CD4-positive, alpha-beta memory T cell (primary cell): ENCODE measurements at regions not wholly inside any gene's neighbourhood (a gene's known extent, or its start where the extent isn't known, plus 50 kb on each side); places are given as distances from the start of the nearest gene placed in this dataset.

Source experiments
- CTCF ChIA-PET: fragments of 350-600 bp; sonication (Branson Sonifier 250); formaldehyde crosslinking; loops from one replicate; lab custom pipeline; 2021; ENCODE audit warnings: inconsistent platforms; ENCODE audit not compliant: partially characterized antibody; lab: Charles Lee
- POLR2A ChIA-PET: fragments of 350-600 bp; sonication (Branson Sonifier 250); formaldehyde crosslinking; loops from one replicate; lab custom pipeline; 2021; ENCODE audit not compliant: partially characterized antibody; lab: Charles Lee
- DNase-seq, 5 donors: peaks; one replicate each; pipeline versions ENCODE4 v3.0.0 to v3.0.0-alpha.2; 2020 to 2022; ENCODE audit warnings: mixed read lengths in 1 of 5
- H3K27ac ChIP-seq: one replicate; pipeline ENCODE4 v1.7.0; 2013; ENCODE audit warnings: low read depth, low read length
- H3K27me3 ChIP-seq: 2 replicates; pipeline ENCODE4 v1.7.0; 2013; ENCODE audit warnings: mild to moderate bottlenecking, low read length, moderate library complexity; ENCODE audit not compliant: insufficient read depth
- H3K36me3 ChIP-seq: 2 replicates; pipeline ENCODE4 v1.7.0; 2013; ENCODE audit warnings: mild to moderate bottlenecking, low read length, moderate library complexity; ENCODE audit not compliant: insufficient read depth
- H3K4me1 ChIP-seq: 2 replicates; pipeline ENCODE4 v1.7.0; 2013; ENCODE audit warnings: mild to moderate bottlenecking, low read length, moderate library complexity; ENCODE audit not compliant: insufficient read depth
- H3K4me3 ChIP-seq, 2 donors: one replicate each; pipeline ENCODE4 v1.7.0; 2013; ENCODE audit warnings: low read length in 2 of 2, mild to moderate bottlenecking in 1 of 2
- H3K9me3 ChIP-seq, 2 donors: one replicate each; pipeline ENCODE4 v1.7.0; 2013; ENCODE audit warnings: low read length in 2 of 2, control low read depth in 1 of 2; ENCODE audit not compliant: control insufficient read depth in 1 of 2
- H3K27ac Mint-ChIP-seq, 7 donors: one replicate each; pipeline ENCODE4 v1.8.0; 2020 to 2021; ENCODE audit warnings: mixed read lengths in 7 of 7, mild to moderate bottlenecking in 6 of 7, inconsistent platforms in 3 of 7, moderate library complexity in 3 of 7
- H3K27me3 Mint-ChIP-seq, 2 donors: one replicate each; pipeline ENCODE4 v1.8.0; 2020 to 2021; ENCODE audit warnings: mixed read lengths in 2 of 2
- H3K36me3 Mint-ChIP-seq, 2 donors: one replicate each; pipeline ENCODE4 v1.8.0; 2020 to 2021; ENCODE audit warnings: mixed read lengths in 2 of 2, inconsistent platforms in 1 of 2, mild to moderate bottlenecking in 1 of 2
- H3K4me1 Mint-ChIP-seq, 4 donors: one replicate each; pipeline ENCODE4 v1.8.0; 2020 to 2021; ENCODE audit warnings: mixed read lengths in 4 of 4, mild to moderate bottlenecking in 1 of 4
- H3K4me3 Mint-ChIP-seq, 8 donors: one replicate each; pipeline ENCODE4 v1.8.0; 2020 to 2021; ENCODE audit warnings: mixed read lengths in 8 of 8, mild to moderate bottlenecking in 7 of 8, moderate library complexity in 6 of 8, inconsistent platforms in 3 of 8
- H3K9me3 Mint-ChIP-seq, 8 donors: one replicate each; pipeline ENCODE4 v1.8.0; 2020 to 2021; ENCODE audit warnings: mixed read lengths in 8 of 8, mild to moderate bottlenecking in 5 of 8, inconsistent platforms in 3 of 8, moderate library complexity in 1 of 8
- intact Hi-C: fragments of 100-400 bp; cut with micrococcal nuclease; formaldehyde crosslinking; loops from one replicate; pipeline ENCODE4 v1.15.1; 2023

DNA sequence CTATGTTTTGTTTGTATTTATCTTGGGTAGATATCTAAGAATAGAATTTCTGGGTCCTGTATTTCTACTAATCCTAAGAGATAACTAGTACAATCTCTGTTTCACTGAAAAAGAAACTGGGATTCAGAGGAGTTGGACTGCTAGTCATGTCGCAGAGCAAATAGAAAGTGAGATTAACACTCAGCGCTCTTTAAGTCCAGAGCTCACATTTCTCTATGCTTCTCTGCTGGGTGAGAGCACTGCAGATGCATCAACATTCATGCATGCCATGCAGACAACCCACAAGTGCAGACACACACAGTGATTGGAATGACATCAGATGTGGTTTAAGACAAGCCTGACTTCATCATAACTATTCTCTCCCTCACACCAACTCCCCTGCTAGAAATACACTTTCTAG is 563.8 kb downstream of the TDRD15 start:
- H3K27me3 ChIP-seq = no peaks in the 10 kb centered on the region
- Mint-ChIP-seq H3K36me3 (no peaks in the 10 kb centered on the region), H3K27me3 (no peaks in the 10 kb centered on the region), H3K4me1 (no peaks in the 10 kb centered on the region), H3K4me3 (no peak overlapping the region), H3K9me3 (peaks cover 0 to 4% (median under 1%) of the 10 kb centered on the region in 8 donors), H3K27ac (no peak overlapping the region)
- no peaks in the 10 kb centered on the region for H3K4me1 ChIP-seq
- intact Hi-C loops = no loop called here
- DNase-seq = no peak
- H3K36me3 ChIP-seq = no peaks in the 10 kb centered on the region
- H3K9me3 ChIP-seq = no peaks in the 10 kb centered on the region
- CTCF ChIA-PET = no interaction called here
- H3K27ac ChIP-seq = no peak overlapping the region
- H3K4me3 ChIP-seq = no peak overlapping the region
- POLR2A ChIA-PET = no interaction called here

- Histone ChIP-seq H3K9me3 (no peaks in the 10 kb centered on the region), H3K27me3 (no peaks in the 10 kb centered on the region), H3K36me3 (no peaks in the 10 kb centered on the region), H3K27ac (no peak overlapping the region), H3K4me1 (no peaks in the 10 kb centered on the region), H3K4me3 (no peak overlapping the region)
- no peak overlapping the region for H3K27ac Mint-ChIP-seq
- intact Hi-C loops = no loop called here
- H3K36me3 Mint-ChIP-seq = no peaks in the 10 kb centered on the region
- H3K4me1 Mint-ChIP-seq = no peaks in the 10 kb centered on the region
- no peak for DNase-seq
- peaks cover 0 to 4% (median 0%) of the 10 kb centered on the region in 8 donors for H3K9me3 Mint-ChIP-seq
- no peaks in the 10 kb centered on the region for H3K27me3 Mint-ChIP-seq
- H3K4me3 Mint-ChIP-seq = no peak overlapping the region
- POLR2A ChIA-PET = no interaction called here
- CTCF ChIA-PET = no interaction called here
Measured at GRCh38 chr2:21690005-21690404, 566.2 kb downstream of the TDRD15 start.

- DNase-seq = no peak
- Histone ChIP-seq H3K36me3 (no peaks in the 10 kb centered on the region), H3K4me3 (no peak overlapping the region), H3K9me3 (no peaks in the 10 kb centered on the region), H3K4me1 (no peaks in the 10 kb centered on the region), H3K27me3 (no peaks in the 10 kb centered on the region), H3K27ac (no peak overlapping the region)
- H3K4me1 Mint-ChIP-seq = no peaks in the 10 kb centered on the region
- H3K27ac Mint-ChIP-seq = no peak overlapping the region
- no peaks in the 10 kb centered on the region for H3K36me3 Mint-ChIP-seq
- POLR2A ChIA-PET = no interaction called here
- no peaks in the 10 kb centered on the region for H3K27me3 Mint-ChIP-seq
- peaks cover 0 to 4% (median 0%) of the 10 kb centered on the region in 8 donors for H3K9me3 Mint-ChIP-seq
- CTCF ChIA-PET = no interaction called here
- intact Hi-C loops = no loop called here
- no peak overlapping the region for H3K4me3 Mint-ChIP-seq
Measured at GRCh38 chr2:21693081-21693480, 569.3 kb downstream of the TDRD15 start.

- intact Hi-C loops = no loop called here
- POLR2A ChIA-PET = no interaction called here
- no peaks in the 10 kb centered on the region for H3K36me3 Mint-ChIP-seq
Measured at GRCh38 chr2:21694079-21694878, 570.5 kb downstream of the TDRD15 start.

DNA sequence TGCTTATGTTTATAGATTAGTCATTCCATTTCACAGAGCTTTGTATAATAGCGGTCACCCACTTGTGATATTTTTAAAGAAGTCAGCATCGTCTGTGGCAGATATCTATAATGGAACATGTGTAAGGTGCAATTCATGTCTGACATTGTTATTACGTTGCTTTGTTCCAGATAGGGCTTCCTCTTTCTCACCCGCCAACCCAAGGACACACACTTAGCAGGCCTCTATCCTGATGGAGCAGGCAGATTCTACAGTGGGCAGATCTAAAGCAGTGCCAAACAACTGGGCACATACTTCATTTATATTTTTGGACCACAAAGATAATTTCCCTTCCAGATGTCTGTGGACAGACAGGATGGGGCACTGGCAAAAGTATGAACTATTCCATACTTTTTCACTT is 573.1 kb downstream of the TDRD15 start:
- Mint-ChIP-seq H3K36me3 (no peaks in the 10 kb centered on the region), H3K4me3 (no peak overlapping the region), H3K4me1 (no peaks in the 10 kb centered on the region), H3K9me3 (peaks cover 0 to 9% (median 1%) of the 10 kb centered on the region in 8 donors), H3K27me3 (no peaks in the 10 kb centered on the region), H3K27ac (no peak overlapping the region)
- H3K36me3 ChIP-seq = no peaks in the 10 kb centered on the region
- H3K9me3 ChIP-seq = no peaks in the 10 kb centered on the region
- no peak overlapping the region for H3K4me3 ChIP-seq
- no peak overlapping the region for H3K27ac ChIP-seq
- H3K27me3 ChIP-seq = no peaks in the 10 kb centered on the region
- ChIA-PET CTCF (no interaction called here), POLR2A (no interaction called here)
- intact Hi-C loops = no loop called here
- DNase-seq = no peak
- no peaks in the 10 kb centered on the region for H3K4me1 ChIP-seq

More at GRCh38 chr2:21694079-21694878, 570.5 kb downstream of the TDRD15 start:
- Mint-ChIP-seq H3K27ac (no peak overlapping the region), H3K27me3 (no peaks in the 10 kb centered on the region), H3K4me3 (no peak overlapping the region), H3K4me1 (no peaks in the 10 kb centered on the region), H3K9me3 (peaks cover 0 to 9% (median under 1%) of the 10 kb centered on the region in 8 donors)
- CTCF ChIA-PET = no interaction called here
- no peaks in the 10 kb centered on the region for H3K9me3 ChIP-seq
- no peaks in the 10 kb centered on the region for H3K27me3 ChIP-seq
- DNase-seq = no peak
- H3K4me1 ChIP-seq = no peaks in the 10 kb centered on the region
- no peaks in the 10 kb centered on the region for H3K36me3 ChIP-seq
- no peak overlapping the region for H3K27ac ChIP-seq
- H3K4me3 ChIP-seq = no peak overlapping the region

DNA sequence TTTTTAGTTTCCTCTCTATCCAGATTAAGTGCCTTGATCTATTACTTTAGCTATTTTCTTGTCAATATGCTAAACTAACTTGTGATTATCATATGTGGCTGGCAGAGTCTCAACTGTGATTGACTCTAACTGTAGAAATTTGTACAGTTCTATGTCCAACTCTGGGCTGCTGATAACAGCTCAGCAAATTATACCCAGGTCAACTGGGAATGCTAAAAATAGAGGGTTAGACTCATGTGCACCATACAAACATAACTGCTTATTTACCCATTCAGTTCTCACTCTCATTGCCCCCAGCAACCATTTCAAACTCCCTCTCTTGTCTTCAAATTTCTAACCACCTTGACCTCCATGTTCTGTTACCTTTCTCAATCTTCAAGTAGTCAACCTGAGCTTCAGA is 576.9 kb downstream of the TDRD15 start:
- Mint-ChIP-seq H3K27me3 (no peaks in the 10 kb centered on the region), H3K4me1 (no peaks in the 10 kb centered on the region), H3K36me3 (no peaks in the 10 kb centered on the region), H3K4me3 (no peak overlapping the region), H3K9me3 (peaks cover 0 to 8% (median 3%) of the 10 kb centered on the region in 8 donors), H3K27ac (no peak overlapping the region)
- H3K9me3 ChIP-seq = no peaks in the 10 kb centered on the region
- ChIA-PET CTCF (no interaction called here), POLR2A (no interaction called here)
- no peaks in the 10 kb centered on the region for H3K36me3 ChIP-seq
- no peaks in the 10 kb centered on the region for H3K4me1 ChIP-seq
- DNase-seq = no peak
- H3K4me3 ChIP-seq = no peak overlapping the region
- intact Hi-C loops = no loop called here
- no peaks in the 10 kb centered on the region for H3K27me3 ChIP-seq
- H3K27ac ChIP-seq = no peak overlapping the region

- Histone ChIP-seq H3K4me1 (no peaks in the 10 kb centered on the region), H3K36me3 (no peaks in the 10 kb centered on the region), H3K27ac (no peak overlapping the region), H3K4me3 (no peak overlapping the region), H3K27me3 (no peaks in the 10 kb centered on the region), H3K9me3 (no peaks in the 10 kb centered on the region)
- no peak overlapping the region for H3K27ac Mint-ChIP-seq
- POLR2A ChIA-PET = no interaction called here
- DNase-seq = no peak
- H3K4me1 Mint-ChIP-seq = no peaks in the 10 kb centered on the region
- intact Hi-C loops = no loop called here
- H3K27me3 Mint-ChIP-seq = no peaks in the 10 kb centered on the region
- H3K4me3 Mint-ChIP-seq = no peak overlapping the region
- peaks cover 2 to 15% (median 6%) of the 10 kb centered on the region in 8 donors for H3K9me3 Mint-ChIP-seq
- no peaks in the 10 kb centered on the region for H3K36me3 Mint-ChIP-seq
- CTCF ChIA-PET = no interaction called here
Measured at GRCh38 chr2:21710031-21710430, 586.3 kb downstream of the TDRD15 start.
